Gastroesophageal sphincter (tissue), 4 donors: ENCODE measurements at regions not wholly inside any gene's neighbourhood (a gene's known extent, or its start where the extent isn't known, plus 50 kb on each side); places are given as distances from the start of the nearest gene placed in this dataset.

Experiments used
- ATAC-seq: fragments of 150-250 bp; one replicate; pipeline ENCODE4 v1.9.1; 2016; ENCODE audit warnings: mild to moderate bottlenecking, moderate library complexity
- H3K27ac ChIP-seq, 4 donors: fragments of 200-600 bp; sonication (generic) in 3 of 4; 1 replicate in 3 of 4; 2 replicates in 1 of 4; pipeline ENCODE4 v1.5.1; 2016 to 2019
- H3K27me3 ChIP-seq: fragments of 200-600 bp; sonication (generic); one replicate; pipeline ENCODE4 v1.5.1; 2019
- H3K36me3 ChIP-seq, 2 donors: fragments of 200-600 bp; sonication (generic); one replicate each; pipeline ENCODE4 v1.5.1; 2019; ENCODE audit warnings: control low read depth in 1 of 2
- H3K4me1 ChIP-seq, 3 donors: fragments of 200-600 bp; sonication (generic); 1 replicate in 2 of 3; 2 replicates in 1 of 3; pipeline ENCODE4 v1.5.1; 2016 to 2019; ENCODE audit warnings: control low read depth in 2 of 3
- H3K4me3 ChIP-seq, 2 donors: fragments of 200-600 bp; sonication (generic); one replicate each; pipeline ENCODE4 v1.5.1; 2019; ENCODE audit warnings: mild to moderate bottlenecking in 1 of 2, moderate library complexity in 1 of 2
- H3K9me3 ChIP-seq, 3 donors: fragments of 200-600 bp; sonication (generic); one replicate each; pipeline ENCODE4 v1.5.1; 2017 to 2019; ENCODE audit warnings: control low read depth in 2 of 3
- EP300 ChIP-seq: sonication (generic); formaldehyde crosslinking; IDR thresholded peaks from one replicate; pipeline ENCODE4 v1.6.1; 2017; ENCODE audit warnings: antibody characterized with exemption, mild to moderate bottlenecking
- POLR2A ChIP-seq, 2 donors: fragments of 450-650 bp; IDR thresholded peaks; one replicate each; pipeline ENCODE4 v1.6.1; 2017; ENCODE audit warnings: antibody characterized with exemption in 2 of 2, mild to moderate bottlenecking in 2 of 2, moderate library complexity in 1 of 2
- POLR2AphosphoS5 ChIP-seq: sonication (generic); formaldehyde crosslinking; IDR thresholded peaks from one replicate; pipeline ENCODE4 v1.6.1; 2017; ENCODE audit warnings: antibody characterized with exemption
- WGBS, 2 donors: methylation state at CpG; one replicate each; pipeline ENCODE4 v1.1.5; 2018; ENCODE audit warnings: low coverage in 1 of 2; 5-methylcytosine and 5-hydroxymethylcytosine counted together
- TF ChIP-seq, protein P1 (sequence below), 4 experiments: fragments of 200-600 bp in 2 of 4; fragments of 450-650 bp in 2 of 4; sonication (generic) in 1 of 4; IDR thresholded peaks; one replicate each; pipeline ENCODE4 v1.5.1; 2017 to 2019; ENCODE audit warnings: antibody characterized with exemption in 4 of 4, mild to moderate bottlenecking in 2 of 4, moderate library complexity in 2 of 4

GRCh38 chr6:15755526-15755925, 92.7 kb upstream of the DTNBP1 start:
- Histone ChIP-seq H3K9me3 (no peaks in the 10 kb centered on the region), H3K27ac (no peak overlapping the region), H3K27me3 (no peaks in the 10 kb centered on the region), H3K4me1 (no peaks in the 10 kb centered on the region), H3K4me3 (no peak overlapping the region), H3K36me3 (no peaks in the 10 kb centered on the region)
- 80% methylated on average over 6 of the region's 6 CpGs for WGBS, 2 donors
- TF ChIP-seq POLR2AphosphoS5: no peak
- TF ChIP-seq, protein P1, sequence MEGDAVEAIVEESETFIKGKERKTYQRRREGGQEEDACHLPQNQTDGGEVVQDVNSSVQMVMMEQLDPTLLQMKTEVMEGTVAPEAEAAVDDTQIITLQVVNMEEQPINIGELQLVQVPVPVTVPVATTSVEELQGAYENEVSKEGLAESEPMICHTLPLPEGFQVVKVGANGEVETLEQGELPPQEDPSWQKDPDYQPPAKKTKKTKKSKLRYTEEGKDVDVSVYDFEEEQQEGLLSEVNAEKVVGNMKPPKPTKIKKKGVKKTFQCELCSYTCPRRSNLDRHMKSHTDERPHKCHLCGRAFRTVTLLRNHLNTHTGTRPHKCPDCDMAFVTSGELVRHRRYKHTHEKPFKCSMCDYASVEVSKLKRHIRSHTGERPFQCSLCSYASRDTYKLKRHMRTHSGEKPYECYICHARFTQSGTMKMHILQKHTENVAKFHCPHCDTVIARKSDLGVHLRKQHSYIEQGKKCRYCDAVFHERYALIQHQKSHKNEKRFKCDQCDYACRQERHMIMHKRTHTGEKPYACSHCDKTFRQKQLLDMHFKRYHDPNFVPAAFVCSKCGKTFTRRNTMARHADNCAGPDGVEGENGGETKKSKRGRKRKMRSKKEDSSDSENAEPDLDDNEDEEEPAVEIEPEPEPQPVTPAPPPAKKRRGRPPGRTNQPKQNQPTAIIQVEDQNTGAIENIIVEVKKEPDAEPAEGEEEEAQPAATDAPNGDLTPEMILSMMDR (IDR thresholded peaks at IDR 0.05): no peak
- TF ChIP-seq POLR2A (IDR thresholded peaks at IDR 0.05): no peak
- no peak for ATAC-seq

DNA sequence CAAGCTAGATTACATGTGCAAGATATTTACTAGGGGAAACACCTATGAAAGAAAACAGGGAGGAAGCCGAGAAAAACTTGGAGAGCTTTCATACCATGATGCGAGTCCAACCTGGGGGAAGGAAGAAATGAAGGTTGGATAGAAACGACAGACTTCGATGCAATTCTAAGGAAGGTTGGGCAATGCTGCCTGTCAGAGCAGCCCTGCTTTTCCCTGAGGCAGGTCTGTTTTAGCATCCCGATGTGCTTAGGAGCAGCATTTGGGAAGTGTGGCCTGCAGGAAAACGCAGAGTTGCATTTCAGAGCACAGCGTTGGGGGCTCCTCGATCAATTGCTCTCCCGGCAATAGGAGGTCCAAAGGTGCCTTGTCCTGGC, 91.9 kb upstream of the DTNBP1 start:
- no peaks in the 10 kb centered on the region for H3K36me3 ChIP-seq
- H3K27ac ChIP-seq: no peak overlapping the region
- 83 to 93% methylated on average over 8 to 9 of the region's 9 CpGs for WGBS, 2 donors
- H3K27me3 ChIP-seq: no peaks in the 10 kb centered on the region
- ATAC-seq: no peak
- no peaks in the 10 kb centered on the region for H3K9me3 ChIP-seq
- no peak for TF ChIP-seq POLR2A (IDR thresholded peaks at IDR 0.05)
- no peak for TF ChIP-seq POLR2AphosphoS5
- TF ChIP-seq EP300: no peak
- TF ChIP-seq, protein P1 (IDR thresholded peaks at IDR 0.05): no peak
- no peaks in the 10 kb centered on the region for H3K4me1 ChIP-seq
- H3K4me3 ChIP-seq: no peak overlapping the region

DNA sequence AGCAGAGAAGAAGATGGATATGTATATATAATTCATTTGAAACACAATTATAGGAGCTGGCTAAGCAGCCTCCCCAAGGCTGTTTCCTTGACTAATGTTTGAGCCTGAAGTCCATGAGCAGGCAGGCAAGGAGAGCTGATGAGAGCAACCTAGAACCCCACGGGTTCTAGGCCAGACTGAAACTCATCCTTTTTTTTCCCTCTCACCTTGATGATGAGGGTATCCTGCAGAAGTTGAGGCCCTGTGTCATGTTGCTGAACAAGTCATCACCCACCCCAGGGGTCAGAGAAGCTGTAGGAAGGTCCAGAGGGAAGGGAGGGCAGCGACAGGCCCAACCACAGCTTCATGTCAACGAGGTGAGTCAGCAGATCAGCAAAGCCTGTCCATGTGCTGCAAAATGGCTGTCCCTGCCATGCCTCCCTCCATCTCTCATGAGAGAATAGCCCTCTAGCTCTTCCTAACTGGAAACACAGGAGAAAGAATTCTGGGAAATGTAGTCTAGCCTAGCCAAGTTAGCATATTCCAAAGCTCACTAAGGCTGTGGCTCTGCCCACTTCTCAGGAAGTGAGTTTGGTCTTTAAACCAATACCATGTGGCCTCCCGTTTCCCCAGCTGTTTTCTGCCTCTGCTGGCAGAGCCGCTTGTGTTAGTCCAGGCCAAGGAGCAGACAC, 91.3 kb upstream of the DTNBP1 start:
- no peak for TF ChIP-seq EP300
- TF ChIP-seq, protein P1 (IDR thresholded peaks at IDR 0.05): no peak
- TF ChIP-seq POLR2A (IDR thresholded peaks at IDR 0.05): no peak
- TF ChIP-seq POLR2AphosphoS5: no peak
- Histone ChIP-seq H3K4me3 (no peak overlapping the region), H3K36me3 (no peaks in the 10 kb centered on the region), H3K4me1 (no peaks in the 10 kb centered on the region), H3K9me3 (no peaks in the 10 kb centered on the region), H3K27ac (no peak overlapping the region), H3K27me3 (no peaks in the 10 kb centered on the region)
- ATAC-seq: no peak
- WGBS, 2 donors: 71% methylated on average over 1 of the region's 5 CpGs; no CpG with 5 or more reads in 1 of the 2 donors

DNA sequence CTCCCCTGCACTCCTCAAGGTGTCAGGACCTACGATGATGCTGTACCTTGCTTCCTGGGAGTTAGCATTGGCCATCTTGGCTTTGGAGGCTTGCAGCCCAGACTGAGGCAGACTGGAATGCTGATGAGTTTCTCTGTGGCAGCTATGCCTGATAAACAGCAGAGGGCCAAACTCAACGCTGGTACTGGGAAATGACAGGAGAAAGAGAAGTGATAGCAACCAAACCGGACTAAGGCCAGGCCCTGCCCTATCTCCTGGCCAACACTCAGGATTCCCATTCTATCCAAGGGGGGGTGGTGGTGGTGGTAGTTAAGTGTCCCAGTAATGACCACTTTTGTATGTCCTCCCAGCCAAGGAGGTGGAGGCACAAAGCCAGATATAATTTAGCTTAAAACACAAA, 90.0 kb upstream of the DTNBP1 start:
- Histone ChIP-seq H3K36me3 (no peaks in the 10 kb centered on the region), H3K27ac (no peak overlapping the region), H3K27me3 (no peaks in the 10 kb centered on the region), H3K9me3 (no peaks in the 10 kb centered on the region), H3K4me3 (no peak overlapping the region), H3K4me1 (no peaks in the 10 kb centered on the region)
- no peak for ATAC-seq
- no peak for TF ChIP-seq EP300
- no peak for TF ChIP-seq POLR2A (IDR thresholded peaks at IDR 0.05)
- TF ChIP-seq, protein P1 (IDR thresholded peaks at IDR 0.05): no peak
- TF ChIP-seq POLR2AphosphoS5: no peak
- 55 to 63% methylated on average over 2 of the region's 3 CpGs for WGBS, 2 donors

DNA sequence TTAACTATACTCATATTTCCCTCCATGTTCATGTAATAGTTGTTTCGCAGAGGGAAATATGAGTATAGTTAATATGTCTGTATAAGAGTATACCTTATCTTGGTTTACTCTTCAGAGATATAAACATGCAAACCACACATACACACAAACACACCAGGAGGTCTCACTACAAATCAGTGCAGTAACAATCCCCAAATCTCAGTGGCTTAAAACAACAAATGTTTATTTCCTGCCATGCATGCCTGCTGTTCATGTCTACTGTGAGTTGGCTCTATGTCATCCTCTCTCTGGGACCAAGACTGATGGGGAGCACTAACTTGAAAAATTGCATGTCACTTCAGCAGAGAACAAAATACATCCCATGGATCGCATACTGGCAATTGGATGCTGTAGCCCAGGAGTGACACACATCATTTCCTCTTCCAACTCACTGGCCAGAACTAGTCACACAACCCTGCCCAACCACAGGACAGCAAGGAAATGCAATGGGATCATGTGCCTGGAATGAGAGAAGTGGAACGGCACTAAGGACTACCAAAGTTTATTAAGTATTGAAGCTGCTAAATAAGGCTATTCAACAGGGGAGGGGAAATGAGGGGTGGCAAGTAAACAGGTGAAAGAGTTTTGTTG, 89.0 kb upstream of the DTNBP1 start:
- H3K36me3 ChIP-seq: no peaks in the 10 kb centered on the region
- H3K27ac ChIP-seq: no peak overlapping the region
- no peaks in the 10 kb centered on the region for H3K27me3 ChIP-seq
- no peaks in the 10 kb centered on the region for H3K9me3 ChIP-seq
- no peak for ATAC-seq
- WGBS, 2 donors: 50 to 85% methylated on average over 2 to 3 of the region's 3 CpGs
- TF ChIP-seq, protein P1 (IDR thresholded peaks at IDR 0.05): no peak
- TF ChIP-seq EP300: no peak
- TF ChIP-seq POLR2AphosphoS5: no peak
- TF ChIP-seq POLR2A (IDR thresholded peaks at IDR 0.05): no peak
- H3K4me1 ChIP-seq: no peaks in the 10 kb centered on the region
- H3K4me3 ChIP-seq: no peak overlapping the region
